ENCODE measurements at regions not wholly inside any gene's neighbourhood (a gene's known extent, or its start where the extent isn't known, plus 50 kb on each side); places are given as distances from the start of the nearest gene placed in this dataset.

- Histone ChIP-seq H3K9me3 (no peaks in the 10 kb centered on the region), H3K27ac (no peak overlapping the region), H3K36me3 (no peaks in the 10 kb centered on the region), H3K4me1 (no peaks in the 10 kb centered on the region), H3K27me3 (no peaks in the 10 kb centered on the region), H3K4me3 (no peak overlapping the region)
- TF ChIP-seq CTCF (IDR thresholded peaks at IDR 0.05) (no peak), POLR2A (IDR thresholded peaks at IDR 0.05) (no peak), EP300 (IDR thresholded peaks at IDR 0.05) (no peak), POLR2AphosphoS5 (IDR thresholded peaks at IDR 0.05) (no peak)
- 87 to 96% methylated on average over 5 of the region's 5 CpGs for WGBS, 2 donors (ENCODE audit: low coverage in 1 of 2)
- ATAC-seq: no peak
Observed at GRCh38 chr7:69190025-69190424, 408.2 kb upstream of the AUTS2 start.

- TF ChIP-seq EP300 (IDR thresholded peaks at IDR 0.05): no peak
- no peak for TF ChIP-seq POLR2AphosphoS5 (IDR thresholded peaks at IDR 0.05)
- no peak for TF ChIP-seq POLR2A (IDR thresholded peaks at IDR 0.05)
- TF ChIP-seq CTCF (IDR thresholded peaks at IDR 0.05): no peak
- Histone ChIP-seq H3K9me3 (no peaks in the 10 kb centered on the region), H3K4me1 (no peaks in the 10 kb centered on the region), H3K4me3 (no peak overlapping the region), H3K36me3 (no peaks in the 10 kb centered on the region), H3K27me3 (no peaks in the 10 kb centered on the region), H3K27ac (no peak overlapping the region)
- no peak for ATAC-seq
- 42 to 50% methylated on average over 2 of the region's 2 CpGs for WGBS, 2 donors (ENCODE audit: low coverage in 1 of 2)
Observed at GRCh38 chr7:69190763-69191162, 407.5 kb upstream of the AUTS2 start.

DNA sequence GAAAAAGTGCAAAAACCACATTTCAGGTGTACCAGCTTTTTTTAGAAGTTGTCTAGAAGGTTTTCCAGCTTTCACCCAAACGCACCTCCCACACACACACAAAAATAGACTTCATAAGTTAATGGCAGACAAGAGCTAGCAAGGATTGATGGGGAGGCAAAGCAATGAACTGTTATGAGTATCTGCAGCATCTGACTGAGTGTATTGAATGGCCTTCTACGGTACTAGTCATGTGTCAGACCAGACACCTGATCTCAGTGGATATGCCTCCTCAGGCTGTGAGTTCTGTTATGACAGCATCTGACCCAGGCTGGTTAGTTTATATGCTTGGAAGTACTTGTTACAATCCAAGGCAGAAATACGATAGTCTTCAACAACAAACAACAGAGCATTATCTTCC lies 406.1 kb upstream of the AUTS2 start:
- Histone ChIP-seq H3K27me3 (no peaks in the 10 kb centered on the region), H3K9me3 (peaks cover 0 to 5% (median 0%) of the 10 kb centered on the region in 3 donors), H3K4me3 (no peak overlapping the region), H3K36me3 (no peaks in the 10 kb centered on the region), H3K4me1 (no peaks in the 10 kb centered on the region), H3K27ac (no peak overlapping the region)
- WGBS, 2 donors (ENCODE audit: low coverage in 1 of 2): 58 to 70% methylated on average over 2 of the region's 3 CpGs
- TF ChIP-seq POLR2AphosphoS5 (IDR thresholded peaks at IDR 0.05): no peak
- no peak for TF ChIP-seq EP300 (IDR thresholded peaks at IDR 0.05)
- ATAC-seq: no peak

DNA sequence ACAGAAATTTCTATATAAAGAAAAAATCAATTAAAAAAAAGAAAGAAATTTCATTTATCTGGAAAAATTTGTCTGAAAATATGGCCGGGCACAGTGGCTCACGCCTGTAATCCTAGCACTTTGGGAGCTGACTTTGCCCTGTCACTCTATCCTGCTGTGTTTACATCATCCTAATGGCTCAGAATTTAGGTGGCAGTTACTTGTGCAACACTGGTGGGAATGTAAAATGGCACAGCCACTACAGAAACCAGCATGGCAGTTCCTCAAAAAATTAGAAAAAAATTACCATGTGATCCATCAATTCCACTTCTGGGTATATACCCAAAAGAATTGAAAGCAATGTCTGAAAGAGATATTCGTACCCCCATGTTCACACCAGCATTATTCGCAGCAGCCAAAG lies 405.2 kb upstream of the AUTS2 start:
- WGBS, 2 donors (ENCODE audit: low coverage in 1 of 2): 92 to 93% methylated on average over 4 of the region's 4 CpGs
- H3K4me3 ChIP-seq: no peak overlapping the region
- H3K27ac ChIP-seq: no peak overlapping the region
- no peak for ATAC-seq
- no peaks in the 10 kb centered on the region for H3K27me3 ChIP-seq
- no peaks in the 10 kb centered on the region for H3K36me3 ChIP-seq
- peaks cover 0 to 5% (median 0%) of the 10 kb centered on the region in 3 donors for H3K9me3 ChIP-seq
- TF ChIP-seq POLR2A (IDR thresholded peaks at IDR 0.05) (no peak), CTCF (IDR thresholded peaks at IDR 0.05) (no peak), EP300 (IDR thresholded peaks at IDR 0.05) (no peak)
- no peaks in the 10 kb centered on the region for H3K4me1 ChIP-seq

GRCh38 chr7:69196593-69196992 lies 401.7 kb upstream of the AUTS2 start:
- Histone ChIP-seq H3K27me3 (no peaks in the 10 kb centered on the region), H3K4me3 (no peak overlapping the region), H3K4me1 (no peaks in the 10 kb centered on the region), H3K36me3 (no peaks in the 10 kb centered on the region), H3K9me3 (peaks cover 0 to 15% (median 0%) of the 10 kb centered on the region in 3 donors), H3K27ac (no peak overlapping the region)
- no peak for ATAC-seq
- 80 to 83% methylated on average over 1 of the region's 1 CpG for WGBS, 2 donors (ENCODE audit: low coverage in 1 of 2)
- no peak for TF ChIP-seq EP300 (IDR thresholded peaks at IDR 0.05)
- no peak for TF ChIP-seq CTCF (IDR thresholded peaks at IDR 0.05)
- no peak for TF ChIP-seq POLR2AphosphoS5 (IDR thresholded peaks at IDR 0.05)
- TF ChIP-seq POLR2A (IDR thresholded peaks at IDR 0.05): no peak

Data from gastroesophageal sphincter (tissue), 4 donors.